NB4 (cell line): ENCODE measurements at regions not wholly inside any gene's neighbourhood (a gene's known extent, or its start where the extent isn't known, plus 50 kb on each side); places are given as distances from the start of the nearest gene placed in this dataset.

Experiments used
- MYC ChIP-seq: IDR thresholded peaks from 2 replicates; pipeline ENCODE4 v1.6.1; 2011; ENCODE audit warnings: low read depth, low read length
- POLR2A ChIP-seq: IDR thresholded peaks from 2 replicates; pipeline ENCODE4 v1.6.1; 2011; ENCODE audit warnings: mild to moderate bottlenecking; ENCODE audit not compliant: insufficient read length; ENCODE audit errors: extremely low read depth
- TF ChIP-seq, protein P1 (sequence below): IDR thresholded peaks from one replicate; pipeline ENCODE4 v1.5.1; 2012; ENCODE audit warnings: low read depth, low read length
- TF ChIP-seq, protein P2 (sequence below): IDR thresholded peaks from 2 replicates; pipeline ENCODE4 v1.6.1; 2011; ENCODE audit warnings: low read depth, low read length

DNA sequence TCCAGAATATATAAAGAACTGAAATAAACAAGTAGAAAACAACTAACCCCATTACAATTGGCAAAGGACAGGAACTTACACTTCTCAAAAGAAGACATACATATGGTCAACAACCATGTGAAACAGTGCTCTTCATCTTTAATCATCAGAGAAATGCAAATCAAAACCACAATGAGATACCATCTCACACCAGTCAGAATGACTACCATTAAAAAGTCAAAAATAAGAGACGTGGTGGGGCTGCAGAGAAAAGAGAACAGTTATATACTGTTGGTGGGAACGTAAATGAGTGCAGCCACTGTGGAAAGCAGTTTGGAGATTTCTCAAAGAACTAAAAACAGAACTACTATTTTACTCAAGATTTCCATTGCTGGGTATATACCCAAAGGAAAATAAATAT lies 1696.3 kb upstream of the TMEFF2 start:
- TF ChIP-seq, protein P1, sequence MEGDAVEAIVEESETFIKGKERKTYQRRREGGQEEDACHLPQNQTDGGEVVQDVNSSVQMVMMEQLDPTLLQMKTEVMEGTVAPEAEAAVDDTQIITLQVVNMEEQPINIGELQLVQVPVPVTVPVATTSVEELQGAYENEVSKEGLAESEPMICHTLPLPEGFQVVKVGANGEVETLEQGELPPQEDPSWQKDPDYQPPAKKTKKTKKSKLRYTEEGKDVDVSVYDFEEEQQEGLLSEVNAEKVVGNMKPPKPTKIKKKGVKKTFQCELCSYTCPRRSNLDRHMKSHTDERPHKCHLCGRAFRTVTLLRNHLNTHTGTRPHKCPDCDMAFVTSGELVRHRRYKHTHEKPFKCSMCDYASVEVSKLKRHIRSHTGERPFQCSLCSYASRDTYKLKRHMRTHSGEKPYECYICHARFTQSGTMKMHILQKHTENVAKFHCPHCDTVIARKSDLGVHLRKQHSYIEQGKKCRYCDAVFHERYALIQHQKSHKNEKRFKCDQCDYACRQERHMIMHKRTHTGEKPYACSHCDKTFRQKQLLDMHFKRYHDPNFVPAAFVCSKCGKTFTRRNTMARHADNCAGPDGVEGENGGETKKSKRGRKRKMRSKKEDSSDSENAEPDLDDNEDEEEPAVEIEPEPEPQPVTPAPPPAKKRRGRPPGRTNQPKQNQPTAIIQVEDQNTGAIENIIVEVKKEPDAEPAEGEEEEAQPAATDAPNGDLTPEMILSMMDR = no peak
- TF ChIP-seq POLR2A = no peak
- TF ChIP-seq, protein P2, sequence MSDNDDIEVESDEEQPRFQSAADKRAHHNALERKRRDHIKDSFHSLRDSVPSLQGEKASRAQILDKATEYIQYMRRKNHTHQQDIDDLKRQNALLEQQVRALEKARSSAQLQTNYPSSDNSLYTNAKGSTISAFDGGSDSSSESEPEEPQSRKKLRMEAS = no peak
- TF ChIP-seq MYC = no peak
